Ishikawa (cell line): ENCODE measurements at regions not wholly inside any gene's neighbourhood (a gene's known extent, or its start where the extent isn't known, plus 50 kb on each side); places are given as distances from the start of the nearest gene placed in this dataset.

Experiments
- CEBPB ChIP-seq: IDR thresholded peaks from 2 replicates; pipeline ENCODE4 v1.6.1; 2012
- CREB1 ChIP-seq: IDR thresholded peaks from 2 replicates; pipeline ENCODE4 v1.6.1; 2012; ENCODE audit warnings: low read depth
- EGR1 ChIP-seq: IDR thresholded peaks from 2 replicates; pipeline ENCODE4 v1.6.1; 2012
- EP300 ChIP-seq: IDR thresholded peaks from 2 replicates; pipeline ENCODE4 v1.6.1; 2012; ENCODE audit warnings: borderline replicate concordance
- FOXM1 ChIP-seq: IDR thresholded peaks from 2 replicates; pipeline ENCODE4 v1.6.1; 2012; ENCODE audit warnings: low read depth, borderline replicate concordance
- NFIC ChIP-seq: IDR thresholded peaks from 2 replicates; pipeline ENCODE4 v1.6.1; 2012
- RAD21 ChIP-seq: IDR thresholded peaks from 2 replicates; pipeline ENCODE4 v1.6.1; 2012; ENCODE audit warnings: low read depth
- REST ChIP-seq: IDR thresholded peaks from 2 replicates; pipeline ENCODE4 v1.6.1; 2012; ENCODE audit warnings: low read depth, mild to moderate bottlenecking
- TAF1 ChIP-seq: IDR thresholded peaks from 2 replicates; pipeline ENCODE4 v1.6.1; 2012; ENCODE audit warnings: low read depth, mild to moderate bottlenecking
- TCF12 ChIP-seq: IDR thresholded peaks from 2 replicates; pipeline ENCODE4 v1.6.1; 2012; ENCODE audit warnings: low read depth
- TEAD4 ChIP-seq: IDR thresholded peaks from 2 replicates; pipeline ENCODE4 v1.6.1; 2012
- YY1 ChIP-seq: IDR thresholded peaks from 2 replicates; pipeline ENCODE4 v1.6.1; 2012; ENCODE audit warnings: low read depth
- ZBTB7A ChIP-seq: IDR thresholded peaks from 2 replicates; pipeline ENCODE4 v1.6.1; 2012; ENCODE audit warnings: low read depth
- TF ChIP-seq, protein P1 (sequence below): IDR thresholded peaks from 2 replicates; pipeline ENCODE4 v1.6.1; 2012
- TF ChIP-seq, protein P2 (sequence below): IDR thresholded peaks from 2 replicates; pipeline ENCODE4 v1.6.1; 2012

DNA sequence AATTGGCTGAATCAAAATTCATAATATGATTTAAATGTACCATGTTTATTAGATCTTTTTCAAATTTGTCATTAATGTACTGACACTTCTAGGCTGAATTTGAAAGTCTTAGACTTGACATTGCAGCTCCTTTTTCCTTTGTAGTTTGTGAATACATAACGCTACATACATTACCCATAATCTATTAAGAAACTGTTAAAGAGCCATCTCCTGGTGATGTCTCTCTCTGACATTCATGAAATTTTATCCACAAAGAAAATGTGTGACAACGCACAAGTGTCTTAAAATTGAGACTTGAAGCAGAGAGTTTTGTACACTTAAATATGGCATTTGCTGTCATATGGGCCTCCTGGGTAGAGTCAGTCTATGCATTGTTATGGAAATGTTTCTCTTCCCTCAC is 320.2 kb upstream of the ARGLU1 start:
- TF ChIP-seq EGR1 (no peak), CEBPB (no peak), FOXM1 (no peak)
- TF ChIP-seq, protein P1, sequence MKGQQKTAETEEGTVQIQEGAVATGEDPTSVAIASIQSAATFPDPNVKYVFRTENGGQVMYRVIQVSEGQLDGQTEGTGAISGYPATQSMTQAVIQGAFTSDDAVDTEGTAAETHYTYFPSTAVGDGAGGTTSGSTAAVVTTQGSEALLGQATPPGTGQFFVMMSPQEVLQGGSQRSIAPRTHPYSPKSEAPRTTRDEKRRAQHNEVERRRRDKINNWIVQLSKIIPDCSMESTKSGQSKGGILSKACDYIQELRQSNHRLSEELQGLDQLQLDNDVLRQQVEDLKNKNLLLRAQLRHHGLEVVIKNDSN: no peak

- TF ChIP-seq, protein P1: no peak
- TF ChIP-seq TEAD4: no peak
- TF ChIP-seq RAD21: no peak
- TF ChIP-seq ZBTB7A: no peak
- TF ChIP-seq CEBPB: no peak
- TF ChIP-seq NFIC: no peak
- TF ChIP-seq TCF12: no peak
- TF ChIP-seq EP300: no peak
- no peak for TF ChIP-seq REST
- TF ChIP-seq, protein P2, sequence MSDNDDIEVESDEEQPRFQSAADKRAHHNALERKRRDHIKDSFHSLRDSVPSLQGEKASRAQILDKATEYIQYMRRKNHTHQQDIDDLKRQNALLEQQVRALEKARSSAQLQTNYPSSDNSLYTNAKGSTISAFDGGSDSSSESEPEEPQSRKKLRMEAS: no peak
- no peak for TF ChIP-seq TAF1
Measured at GRCh38 chr13:106887686-106888085, 319.7 kb upstream of the ARGLU1 start.

- TF ChIP-seq FOXM1 (no peak), YY1 (no peak), TCF12 (no peak), CREB1 (no peak), TEAD4 (no peak), NFIC (no peak), EP300 (no peak), ZBTB7A (no peak), CEBPB (no peak), EGR1 (no peak)
- TF ChIP-seq, protein P2: no peak
- TF ChIP-seq, protein P1: no peak
Measured at GRCh38 chr13:106883976-106884375, 316.0 kb upstream of the ARGLU1 start.

- TF ChIP-seq, protein P1: no peak
- TF ChIP-seq TAF1: no peak
- no peak for TF ChIP-seq CEBPB
- no peak for TF ChIP-seq TEAD4
- TF ChIP-seq YY1: no peak
- TF ChIP-seq ZBTB7A: no peak
- no peak for TF ChIP-seq NFIC
- TF ChIP-seq, protein P2: no peak
- no peak for TF ChIP-seq EP300
- TF ChIP-seq TCF12: no peak
- no peak for TF ChIP-seq FOXM1
- TF ChIP-seq EGR1: no peak
- TF ChIP-seq CREB1: no peak
- no peak for TF ChIP-seq REST
- TF ChIP-seq RAD21: no peak
Measured at GRCh38 chr13:106882246-106882645, 314.3 kb upstream of the ARGLU1 start.

- TF ChIP-seq ZBTB7A (no peak), EP300 (no peak), TAF1 (no peak), RAD21 (no peak), YY1 (no peak), FOXM1 (no peak)
Measured at GRCh38 chr13:106879806-106880205, 311.9 kb upstream of the ARGLU1 start.
